ENCODE measurements at regions not wholly inside any gene's neighbourhood (a gene's known extent, or its start where the extent isn't known, plus 50 kb on each side); places are given as distances from the start of the nearest gene placed in this dataset.

GRCh38 chr2:75277111-75277510 is 77.8 kb upstream of the TACR1 start:
- Histone ChIP-seq H3K4me1 (no peaks in the 10 kb centered on the region), H3K9me3 (peaks cover 0 to 21% (median 11%) of the 10 kb centered on the region in 8 donors), H3K4me3 (no peak overlapping the region), H3K36me3 (peaks cover 0 to 21% (median 0%) of the 10 kb centered on the region in 6 donors), H3K27ac (no peak overlapping the region), H3K27me3 (replicated peaks in 1 of 7) (no peaks in the 10 kb centered on the region)
- DNase-seq = no peak
- no peak for TF ChIP-seq CTCF (IDR thresholded peaks at IDR 0.05 in 8 of 11, conservative IDR thresholded peaks at IDR 0.05 in 3 of 11)
- TF ChIP-seq POLR2AphosphoS5 (IDR thresholded peaks at IDR 0.05) = no peak
- TF ChIP-seq POLR2A (IDR thresholded peaks at IDR 0.05) = no peak
- intact Hi-C loops (cut with DNase I; ENCODE audit: low total_unique reads) = no loop called here

DNA sequence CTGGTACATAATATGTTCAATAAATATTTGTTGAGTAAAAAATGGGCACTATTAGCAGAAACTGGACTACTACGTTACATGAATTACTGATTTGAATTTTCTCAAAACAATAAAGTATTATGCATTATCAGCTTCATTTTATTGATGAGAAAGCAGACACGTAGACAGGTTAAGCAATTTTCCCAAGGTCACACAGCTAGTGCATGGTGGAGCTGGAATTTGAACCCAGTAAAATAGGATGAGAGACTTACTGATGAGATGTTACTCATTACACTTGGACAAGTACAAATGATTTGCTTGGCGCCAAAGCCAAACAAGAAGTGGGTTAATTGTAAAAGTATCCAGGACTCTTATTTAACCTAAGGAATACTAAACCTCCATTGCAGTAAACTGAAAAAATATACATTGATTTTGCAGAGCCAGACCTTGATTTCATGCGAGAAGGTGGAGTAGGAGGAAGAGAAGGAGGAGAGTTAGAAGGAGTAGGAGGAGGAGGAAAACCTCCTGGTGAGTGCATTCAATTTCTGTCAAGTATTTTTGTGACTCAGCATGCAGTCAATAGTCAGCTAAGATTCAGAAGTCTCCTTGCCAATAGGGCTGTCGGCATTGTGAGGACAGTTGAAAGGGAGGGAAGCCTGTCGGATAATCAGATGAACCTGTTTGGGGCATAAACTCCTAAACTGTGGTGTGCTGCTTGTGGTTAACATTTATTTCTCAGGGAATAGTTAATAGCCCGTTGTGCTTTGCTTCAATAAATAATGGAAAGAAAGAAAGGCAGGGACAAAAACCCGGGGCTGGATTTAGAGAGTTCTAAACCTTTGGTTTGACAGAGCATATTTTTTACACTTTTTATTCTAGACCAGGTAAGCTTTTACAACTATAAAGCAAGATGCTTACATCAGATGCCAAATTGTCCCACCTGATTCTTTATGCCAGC is 77.0 kb upstream of the TACR1 start:
- TF ChIP-seq POLR2A (IDR thresholded peaks at IDR 0.05) (no peak), CTCF (IDR thresholded peaks at IDR 0.05 in 8 of 11, conservative IDR thresholded peaks at IDR 0.05 in 3 of 11) (no peak), POLR2AphosphoS5 (IDR thresholded peaks at IDR 0.05) (no peak)
- intact Hi-C loops (cut with DNase I; ENCODE audit: low total_unique reads) = no loop called here
- 73 to 82% (median 77%) methylated on average over 8 of the region's 8 CpGs for WGBS, 5 donors
- no peak overlapping the region for H3K4me3 ChIP-seq
- H3K36me3 ChIP-seq = peaks cover 0 to 21% (median 0%) of the 10 kb centered on the region in 6 donors
- no peaks in the 10 kb centered on the region for H3K27me3 ChIP-seq (replicated peaks in 1 of 7)
- DNase-seq = no peak
- H3K9me3 ChIP-seq = peaks cover 0 to 21% (median 11%) of the 10 kb centered on the region in 8 donors
- H3K27ac ChIP-seq = no peak overlapping the region
- H3K4me1 ChIP-seq = no peaks in the 10 kb centered on the region

- H3K4me1 ChIP-seq = no peaks in the 10 kb centered on the region
- TF ChIP-seq POLR2AphosphoS5 (IDR thresholded peaks at IDR 0.05) (no peak), POLR2A (IDR thresholded peaks at IDR 0.05) (no peak), CTCF (IDR thresholded peaks at IDR 0.05 in 8 of 11, conservative IDR thresholded peaks at IDR 0.05 in 3 of 11) (no peak)
- intact Hi-C loops (cut with DNase I; ENCODE audit: low total_unique reads) = no loop called here
- DNase-seq = no peak
- H3K4me3 ChIP-seq = no peak overlapping the region
- H3K27ac ChIP-seq = no peak overlapping the region
- WGBS, 5 donors = 85 to 98% (median 93%) methylated on average over 1 of the region's 1 CpG
- no peaks in the 10 kb centered on the region for H3K27me3 ChIP-seq (replicated peaks in 1 of 7)
- peaks cover 0 to 21% (median 0%) of the 10 kb centered on the region in 6 donors for H3K36me3 ChIP-seq
- H3K9me3 ChIP-seq = peaks cover 0 to 28% (median 14%) of the 10 kb centered on the region in 8 donors
Measured at GRCh38 chr2:75274936-75275335, 75.6 kb upstream of the TACR1 start.

- no peaks in the 10 kb centered on the region for H3K27me3 ChIP-seq (replicated peaks in 1 of 7)
- no peak for TF ChIP-seq CTCF (IDR thresholded peaks at IDR 0.05 in 8 of 11, conservative IDR thresholded peaks at IDR 0.05 in 3 of 11)
- no peak for TF ChIP-seq POLR2AphosphoS5 (IDR thresholded peaks at IDR 0.05)
- TF ChIP-seq POLR2A (IDR thresholded peaks at IDR 0.05) = no peak
- H3K4me3 ChIP-seq = no peak overlapping the region
- no peak for DNase-seq
- H3K27ac ChIP-seq = no peak overlapping the region
- intact Hi-C loops (cut with DNase I; ENCODE audit: low total_unique reads) = no loop called here
- 84 to 90% (median 89%) methylated on average over 4 of the region's 4 CpGs for WGBS, 5 donors
- no peaks in the 10 kb centered on the region for H3K36me3 ChIP-seq
- H3K4me1 ChIP-seq = no peaks in the 10 kb centered on the region
- H3K9me3 ChIP-seq = peaks cover 0 to 73% (median 42%) of the 10 kb centered on the region in 8 donors
Measured at GRCh38 chr2:75268112-75268511, 68.8 kb upstream of the TACR1 start.

Measured in spleen (tissue), 11 donors.